Esophagus muscularis mucosa (tissue), 4 donors: ENCODE measurements at regions not wholly inside any gene's neighbourhood (a gene's known extent, or its start where the extent isn't known, plus 50 kb on each side); places are given as distances from the start of the nearest gene placed in this dataset.

Experiments used
- CTCF ChIP-seq, 3 experiments: fragments of 200-600 bp in 2 of 3; fragments of 450-650 bp in 1 of 3; sonication (generic) in 2 of 3; IDR thresholded peaks; one replicate each; pipeline ENCODE4 v1.5.1; 2017 to 2019; ENCODE audit warnings: antibody characterized with exemption in 3 of 3, mild to moderate bottlenecking in 2 of 3, moderate library complexity in 1 of 3
- EP300 ChIP-seq: sonication (generic); formaldehyde crosslinking; IDR thresholded peaks from one replicate; pipeline ENCODE4 v1.6.1; 2017; ENCODE audit warnings: antibody characterized with exemption
- POLR2A ChIP-seq: fragments of 450-650 bp; IDR thresholded peaks from one replicate; pipeline ENCODE4 v1.6.1; 2017; ENCODE audit warnings: antibody characterized with exemption, moderate library complexity, mild to moderate bottlenecking, low read depth
- POLR2AphosphoS5 ChIP-seq, 2 donors: sonication (generic); formaldehyde crosslinking; IDR thresholded peaks; one replicate each; pipeline ENCODE4 v1.6.1; 2017; ENCODE audit warnings: antibody characterized with exemption in 2 of 2

- TF ChIP-seq CTCF (IDR thresholded peaks at IDR 0.05) (no peak), POLR2AphosphoS5 (IDR thresholded peaks at IDR 0.05) (no peak), POLR2A (no peak), EP300 (no peak)
These were observed 85.9 kb upstream of the USP47 start for GRCh38 chr11:11755871-11756270.
